OCI-LY1 (cell line): ENCODE measurements at regions not wholly inside any gene's neighbourhood (a gene's known extent, or its start where the extent isn't known, plus 50 kb on each side); places are given as distances from the start of the nearest gene placed in this dataset.
"Not testable (repeated sequence)": the region's sequence is repeated elsewhere in the genome, so short reads cannot be mapped to it uniquely, and the experiment has no call there.

ENCODE experiments used
- H2AFZ ChIP-seq: fragments of 200-600 bp; sonication (generic), shearing (Covaris generic); 2 replicates; pipeline ENCODE4 v1.6.0; 2014; ENCODE audit warnings: antibody characterized with exemption, mild to moderate bottlenecking, low read length
- H3F3A ChIP-seq: fragments of 200-600 bp; sonication (generic), shearing (Covaris generic); 2 replicates; pipeline ENCODE4 v1.6.0; 2014; ENCODE audit warnings: mild to moderate bottlenecking, antibody characterized with exemption, low read length, moderate library complexity; ENCODE audit not compliant: insufficient read depth
- H3K27ac ChIP-seq: fragments of 200-600 bp; sonication (generic); 2 replicates; pipeline ENCODE4 v1.5.1; 2014; ENCODE audit warnings: low read length, mixed run types, mild to moderate bottlenecking, low read depth; ENCODE audit not compliant: poor library complexity, severe bottlenecking
- H3K27me3 ChIP-seq: fragments of 200-600 bp; sonication (generic); 2 replicates; pipeline ENCODE4 v1.6.0; 2014; ENCODE audit warnings: antibody characterized with exemption, mild to moderate bottlenecking, low read length, moderate library complexity; ENCODE audit not compliant: insufficient read depth
- H3K36me3 ChIP-seq: fragments of 200-600 bp; sonication (generic); 2 replicates; pipeline ENCODE4 v1.6.1; 2014; ENCODE audit warnings: mild to moderate bottlenecking, antibody characterized with exemption, low read length, moderate library complexity, mixed read lengths; ENCODE audit not compliant: insufficient read depth
- H3K4me1 ChIP-seq: fragments of 200-600 bp; sonication (generic); 2 replicates; pipeline ENCODE4 v1.5.1; 2014; ENCODE audit warnings: mild to moderate bottlenecking, low read length, moderate library complexity; ENCODE audit not compliant: insufficient read depth, severe bottlenecking
- H3K4me2 ChIP-seq: fragments of 200-600 bp; sonication (generic), shearing (Covaris generic); 2 replicates; pipeline ENCODE4 v1.6.1; 2014; ENCODE audit warnings: low read length
- H3K4me3 ChIP-seq: fragments of 200-600 bp; sonication (generic); 2 replicates; pipeline ENCODE4 v1.5.1; 2014; ENCODE audit warnings: low read length, low read depth, mild to moderate bottlenecking, mixed read lengths; ENCODE audit not compliant: poor library complexity, severe bottlenecking
- H3K79me2 ChIP-seq: fragments of 200-600 bp; shearing (Covaris generic); 2 replicates; pipeline ENCODE4 v1.6.1; 2016; ENCODE audit warnings: mixed run types, low read length, mixed read lengths; ENCODE audit not compliant: insufficient read depth
- H3K9ac ChIP-seq: fragments of 200-600 bp; sonication (generic), shearing (Covaris generic); 2 replicates; pipeline ENCODE4 v1.6.1; 2014; ENCODE audit warnings: mild to moderate bottlenecking, low read length, mixed read lengths
- H3K9me2 ChIP-seq: fragments of 200-600 bp; sonication (generic), shearing (Covaris generic); 2 replicates; pipeline ENCODE4 v1.6.1; 2014; ENCODE audit warnings: low read depth, mild to moderate bottlenecking, low read length, mixed read lengths
- H3K9me3 ChIP-seq: fragments of 200-600 bp; shearing (Covaris generic); 2 replicates; pipeline ENCODE4 v1.6.1; 2014; ENCODE audit warnings: low read length, mixed read lengths
- H4K20me1 ChIP-seq: fragments of 200-600 bp; sonication (generic), shearing (Covaris generic); 2 replicates; pipeline ENCODE4 v1.6.0; 2016; ENCODE audit warnings: mild to moderate bottlenecking, low read length; ENCODE audit not compliant: insufficient read depth
- CTCF ChIP-seq: fragments of 200-600 bp; sonication (generic), shearing (Covaris generic); IDR thresholded peaks from 2 replicates; pipeline ENCODE4 v1.5.1; 2017; ENCODE audit warnings: mild to moderate bottlenecking, antibody characterized with exemption, low read length, moderate library complexity, mixed read lengths
- EZH2 ChIP-seq: fragments of 200-600 bp; sonication (generic), shearing (Covaris generic); IDR thresholded peaks from 2 replicates; pipeline ENCODE4 v1.8.0; 2017; ENCODE audit warnings: borderline replicate concordance, mixed run types, mild to moderate bottlenecking, antibody characterized with exemption, low read length, moderate library complexity, mixed read lengths

- no peaks in the 10 kb centered on the region for H3K79me2 ChIP-seq
- H3K9ac ChIP-seq, result no peak overlapping the region
- H3K4me2 ChIP-seq, result no peak overlapping the region
- H3K4me3 ChIP-seq, result no peak overlapping the region
- no peak for TF ChIP-seq CTCF
- no peak for TF ChIP-seq EZH2
- no peaks in the 10 kb centered on the region for H3K9me3 ChIP-seq
- no peaks in the 10 kb centered on the region for H3F3A ChIP-seq
- H3K27ac ChIP-seq, result no peak overlapping the region
- H3K4me1 ChIP-seq, result no peaks in the 10 kb centered on the region
- H3K9me2 ChIP-seq, result no peaks in the 10 kb centered on the region
- H3K36me3 ChIP-seq, result no peaks in the 10 kb centered on the region
- peaks cover 6% of the 10 kb centered on the region for H3K27me3 ChIP-seq
- no peaks in the 10 kb centered on the region for H4K20me1 ChIP-seq
- H2AFZ ChIP-seq, result no peak overlapping the region
Measured at GRCh38 chr17:36845916-36846315, 91.4 kb upstream of the LHX1 start.

GRCh38 chr17:36846410-36847292, 90.6 kb upstream of the LHX1 start:
- no peaks in the 10 kb centered on the region for H3F3A ChIP-seq
- H2AFZ ChIP-seq, result no peak overlapping the region
- TF ChIP-seq EZH2, result no peak
- no peak for TF ChIP-seq CTCF

GRCh38 chr17:36848008-36848902, 89.0 kb upstream of the LHX1 start:
- Histone ChIP-seq H3K36me3 (no peaks in the 10 kb centered on the region), H3K27ac (no peak overlapping the region), H3K4me3 (no peak overlapping the region), H2AFZ (no peak overlapping the region), H3K4me1 (no peaks in the 10 kb centered on the region), H3K9ac (no peak overlapping the region), H3K27me3 (no peaks in the 10 kb centered on the region; the same call in 1 of the 2 replicates), H3K9me2 (no peaks in the 10 kb centered on the region), H3K4me2 (no peak overlapping the region), H3K9me3 (no peaks in the 10 kb centered on the region), H3F3A (no peaks in the 10 kb centered on the region), H3K79me2 (no peaks in the 10 kb centered on the region), H4K20me1 (no peaks in the 10 kb centered on the region)
- TF ChIP-seq EZH2 (no peak), CTCF (no peak)

More at GRCh38 chr17:36846410-36847292, 90.6 kb upstream of the LHX1 start:
- H3K9ac ChIP-seq, result no peak overlapping the region
- H3K27ac ChIP-seq, result no peak overlapping the region
- H3K9me2 ChIP-seq, result no peaks in the 10 kb centered on the region
- H3K9me3 ChIP-seq, result no peaks in the 10 kb centered on the region
- no peak overlapping the region for H3K4me2 ChIP-seq
- H3K79me2 ChIP-seq, result no peaks in the 10 kb centered on the region
- no peaks in the 10 kb centered on the region for H3K4me1 ChIP-seq
- H3K4me3 ChIP-seq, result no peak overlapping the region
- H3K36me3 ChIP-seq, result no peaks in the 10 kb centered on the region
- peaks cover 6% of the 10 kb centered on the region for H3K27me3 ChIP-seq
- no peaks in the 10 kb centered on the region for H4K20me1 ChIP-seq

- H3K4me1 ChIP-seq, H3K9me2 ChIP-seq, H4K20me1 ChIP-seq, H3K9me3 ChIP-seq, H2AFZ ChIP-seq, H3K4me2 ChIP-seq, H3F3A ChIP-seq, H3K9ac ChIP-seq, H3K4me3 ChIP-seq, H3K27ac ChIP-seq, H3K27me3 ChIP-seq, H3K36me3 ChIP-seq, H3K79me2 ChIP-seq: not testable (repeated sequence)
Measured at GRCh38 chr17:36849020-36849419, 88.3 kb upstream of the LHX1 start.
